PFSK-1 (cell line): ENCODE measurements at regions not wholly inside any gene's neighbourhood (a gene's known extent, or its start where the extent isn't known, plus 50 kb on each side); places are given as distances from the start of the nearest gene placed in this dataset.

Experiments used
- POLR2AphosphoS5 ChIP-seq: IDR thresholded peaks from 2 replicates; pipeline ENCODE4 v1.6.1; 2012; ENCODE audit warnings: low read depth, mild to moderate bottlenecking, control low read depth, low read length, moderate library complexity
- TAF1 ChIP-seq: IDR thresholded peaks from 2 replicates; pipeline ENCODE4 v1.6.1; 2012; ENCODE audit warnings: low read length, control low read depth, borderline replicate concordance; ENCODE audit not compliant: insufficient read depth

GRCh38 chr9:7289773-7290172, 509.8 kb downstream of the DMAC1 start:
- TF ChIP-seq TAF1 (no peak), POLR2AphosphoS5 (no peak)
